Fibroblast of gingiva (primary cell): ENCODE measurements at regions not wholly inside any gene's neighbourhood (a gene's known extent, or its start where the extent isn't known, plus 50 kb on each side); places are given as distances from the start of the nearest gene placed in this dataset.
"Not testable (repeated sequence)": the region's sequence is repeated elsewhere in the genome, so short reads cannot be mapped to it uniquely, and the experiment has no call there.

ENCODE experiments used
- DNase-seq: peaks from one replicate; pipeline ENCODE4 v3.0.0-alpha.2; 2011; ENCODE audit warnings: low read depth

- peak; percentile 16 for DNase-seq
Measured at GRCh38 chr2:150135223-150135883, 352.1 kb downstream of the RND3 start.

DNA sequence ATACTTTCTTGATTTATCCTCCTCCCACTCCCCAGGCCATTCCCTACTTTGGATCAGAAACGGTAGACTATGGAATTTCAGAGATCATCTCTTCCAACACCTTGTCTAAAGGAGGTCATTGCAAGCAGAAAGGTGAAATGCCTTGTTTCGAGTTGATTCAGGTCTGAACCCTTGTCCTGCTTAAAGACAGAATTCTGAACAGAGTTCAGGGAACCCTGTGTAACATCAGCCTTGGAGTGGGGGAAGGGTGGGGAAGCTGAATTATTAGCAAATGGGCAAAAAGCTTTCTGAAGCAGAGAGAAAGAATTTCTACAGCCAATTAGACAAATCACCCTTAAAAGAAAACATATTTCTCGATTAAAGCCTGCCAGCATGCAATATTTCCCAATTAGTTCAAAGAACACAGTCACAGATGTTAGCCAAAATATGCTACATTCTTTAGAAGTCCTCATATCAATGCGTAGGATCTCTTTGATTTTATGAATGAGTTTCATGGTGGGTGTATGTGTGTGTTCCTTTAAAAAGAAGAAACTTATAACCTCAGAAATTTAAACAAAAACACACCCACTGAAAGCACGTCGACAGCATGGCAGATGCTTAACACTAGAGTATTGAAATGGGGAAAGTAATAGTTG lies 353.1 kb downstream of the RND3 start:
- DNase-seq: peak; percentile 83

- peak; percentile 74 for DNase-seq
Measured at GRCh38 chr2:150133623-150134022, 353.8 kb downstream of the RND3 start.

DNA sequence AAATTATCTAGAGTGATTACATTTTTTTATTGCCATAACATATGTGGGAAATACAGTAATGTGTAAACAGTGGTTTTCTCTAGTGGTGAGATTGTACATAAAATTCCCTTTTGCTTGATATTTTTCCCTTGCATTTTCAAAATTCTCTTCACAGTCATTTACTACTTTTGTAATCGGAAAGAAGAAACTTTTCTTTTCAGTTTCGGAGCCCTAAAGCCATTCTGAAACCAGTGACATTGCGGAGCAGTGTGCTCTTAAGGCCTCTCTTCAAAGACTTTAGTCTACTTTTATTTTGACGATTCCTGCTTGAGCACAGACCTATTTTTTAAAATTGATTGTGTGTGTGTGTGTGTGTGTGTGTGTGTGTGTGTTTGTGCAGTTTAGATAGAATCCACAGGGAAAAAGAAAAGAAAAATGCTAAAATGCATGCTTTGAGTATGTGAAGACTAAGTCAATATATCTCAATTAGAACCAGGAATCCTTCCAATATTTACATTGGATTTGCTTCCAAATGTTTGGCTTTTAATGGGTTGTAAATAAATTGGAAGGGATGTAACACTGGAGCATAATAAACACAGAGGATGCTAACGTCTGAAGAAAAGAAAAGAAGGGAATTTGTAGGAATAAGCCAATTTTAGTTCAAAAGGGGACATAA lies 357.4 kb downstream of the RND3 start:
- no peak for DNase-seq

DNA sequence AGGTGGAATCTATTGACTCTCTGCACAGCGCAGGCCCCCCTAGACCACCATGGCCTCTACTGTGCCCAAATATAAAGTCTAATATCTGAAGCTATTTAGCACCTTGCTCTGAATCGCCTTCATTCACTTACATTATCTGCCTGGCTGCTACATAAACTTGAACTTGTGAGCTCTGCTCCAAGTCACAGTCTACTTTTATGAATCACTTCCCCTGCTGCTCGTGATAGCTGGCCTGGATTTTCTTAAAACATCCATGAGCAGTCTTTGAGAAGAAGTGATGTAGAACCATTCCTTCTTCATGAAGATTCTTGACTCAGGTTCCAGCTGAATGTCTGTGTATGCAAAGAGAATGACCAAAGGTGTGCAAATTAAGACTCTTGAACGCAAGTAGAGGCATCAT lies 359.5 kb downstream of the RND3 start:
- DNase-seq: no peak

- DNase-seq: no peak
Measured at GRCh38 chr2:150127346-150127990, 360.0 kb downstream of the RND3 start.

DNA sequence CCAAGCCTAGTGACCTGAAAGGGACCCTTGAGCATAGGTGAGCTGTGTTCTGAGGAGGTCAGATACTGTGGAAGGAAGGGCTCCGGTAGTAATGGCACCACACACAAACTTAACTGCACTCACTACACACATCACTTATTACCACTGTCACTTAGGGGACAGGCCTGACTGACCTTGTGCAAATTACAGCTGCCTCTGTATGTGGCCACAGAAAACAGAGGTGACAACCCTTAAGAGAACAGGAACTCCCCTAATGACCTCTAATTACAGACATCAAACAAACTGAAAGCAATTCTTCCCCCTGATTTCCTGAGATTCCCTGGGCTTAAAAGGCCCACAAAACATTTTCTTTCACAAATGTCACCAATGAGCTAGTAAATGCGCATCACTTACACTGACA lies 360.6 kb downstream of the RND3 start:
- DNase-seq: no peak

- DNase-seq: no peak
Measured at GRCh38 chr2:150126143-150126740, 361.2 kb downstream of the RND3 start.

DNA sequence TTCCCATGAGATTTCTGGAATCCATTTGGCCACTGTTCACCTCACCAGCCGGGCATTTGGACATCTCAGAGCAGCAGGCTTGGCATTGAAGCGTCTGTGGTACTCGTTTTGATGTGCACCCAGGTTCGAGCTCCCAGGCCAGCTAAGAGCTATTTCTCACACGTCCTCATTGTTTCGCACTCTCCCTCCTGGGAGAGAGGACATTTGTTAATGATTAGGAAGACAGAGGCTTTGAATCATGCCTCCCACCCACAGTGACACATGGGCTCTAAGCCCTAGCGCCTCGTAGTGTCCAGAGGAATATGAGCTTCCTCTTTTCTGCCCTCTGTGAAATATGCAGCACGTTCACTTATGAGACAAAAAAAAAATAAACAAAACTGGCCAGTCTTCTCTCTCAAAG lies 361.8 kb downstream of the RND3 start:
- DNase-seq: peak; percentile 90

GRCh38 chr2:150125188-150125587 lies 362.3 kb downstream of the RND3 start:
- peak; percentile 65 for DNase-seq

GRCh38 chr2:150124739-150125138 lies 362.7 kb downstream of the RND3 start:
- DNase-seq: no peak

GRCh38 chr2:150122871-150123613 lies 364.4 kb downstream of the RND3 start:
- no peak for DNase-seq

- DNase-seq: no peak
Measured at GRCh38 chr2:150122156-150122555, 365.3 kb downstream of the RND3 start.

DNA sequence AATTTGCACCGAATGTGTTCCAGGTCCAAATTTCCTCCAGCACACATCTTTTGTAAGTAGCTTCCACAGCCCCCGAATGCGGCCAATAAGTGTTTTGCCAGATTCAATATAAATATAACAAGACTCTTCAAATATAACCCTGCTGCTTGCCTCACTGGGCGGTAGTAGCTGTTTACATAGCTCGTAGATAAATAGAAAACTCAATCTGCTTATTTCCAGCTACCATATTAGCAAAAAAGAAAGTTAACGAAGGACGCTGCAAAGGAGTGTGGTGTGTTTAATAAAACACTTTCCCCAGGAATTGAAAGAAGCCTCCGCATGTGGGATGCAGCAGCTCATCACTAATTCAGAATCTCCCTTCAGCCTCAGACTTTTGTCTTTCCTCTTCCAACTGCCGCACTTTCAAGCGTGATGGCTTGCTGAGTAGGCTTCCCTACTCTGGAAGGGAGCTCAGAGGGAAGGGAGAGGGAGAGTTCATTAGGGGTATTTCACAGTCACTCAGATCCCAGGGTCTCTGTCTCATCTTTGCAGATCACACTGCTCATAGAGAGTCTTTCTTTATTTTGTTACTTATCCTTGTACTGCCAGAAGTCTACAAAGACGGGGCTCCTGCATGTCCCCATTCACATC lies 367.0 kb downstream of the RND3 start:
- DNase-seq: no peak

DNA sequence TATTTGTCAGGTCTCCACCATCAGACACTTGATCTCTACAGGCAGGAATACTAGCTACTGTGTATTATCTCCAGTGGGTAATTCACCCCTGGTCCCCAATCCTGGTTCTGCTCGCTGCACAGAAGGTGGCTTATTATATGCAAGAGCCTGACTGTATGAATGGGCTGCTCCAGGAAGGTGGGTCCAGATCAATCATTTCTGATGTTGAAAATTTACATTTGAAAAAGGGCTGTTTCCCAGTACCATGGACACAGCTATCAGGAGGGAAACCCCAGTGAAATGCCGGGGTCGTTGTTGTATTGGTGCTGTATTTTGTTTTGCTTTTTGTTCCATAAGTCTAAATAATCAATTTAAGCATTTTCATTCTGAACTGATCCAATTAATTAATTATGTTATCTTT lies 367.6 kb downstream of the RND3 start:
- DNase-seq: no peak

- not testable (repeated sequence) for DNase-seq
Measured at GRCh38 chr2:150114089-150114488, 373.4 kb downstream of the RND3 start.

DNA sequence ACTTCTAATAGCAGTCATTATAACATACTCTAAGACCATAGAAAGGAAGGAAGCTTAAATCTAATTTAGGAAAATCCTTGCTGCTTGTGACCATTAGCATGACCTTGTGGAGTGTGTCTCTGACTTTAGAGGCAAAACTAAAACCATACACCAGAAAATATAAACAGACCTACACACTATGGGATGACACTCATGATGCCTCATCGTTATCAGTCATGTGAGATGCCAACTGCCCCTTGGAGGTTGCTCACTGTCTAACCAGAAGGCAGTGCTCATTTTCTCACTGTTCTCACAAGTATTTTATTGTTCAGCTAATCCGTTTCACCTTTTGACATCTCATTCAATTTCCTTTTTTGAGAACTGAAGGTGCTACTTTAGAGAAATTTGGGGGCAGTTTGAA lies 376.9 kb downstream of the RND3 start:
- no peak for DNase-seq

DNA sequence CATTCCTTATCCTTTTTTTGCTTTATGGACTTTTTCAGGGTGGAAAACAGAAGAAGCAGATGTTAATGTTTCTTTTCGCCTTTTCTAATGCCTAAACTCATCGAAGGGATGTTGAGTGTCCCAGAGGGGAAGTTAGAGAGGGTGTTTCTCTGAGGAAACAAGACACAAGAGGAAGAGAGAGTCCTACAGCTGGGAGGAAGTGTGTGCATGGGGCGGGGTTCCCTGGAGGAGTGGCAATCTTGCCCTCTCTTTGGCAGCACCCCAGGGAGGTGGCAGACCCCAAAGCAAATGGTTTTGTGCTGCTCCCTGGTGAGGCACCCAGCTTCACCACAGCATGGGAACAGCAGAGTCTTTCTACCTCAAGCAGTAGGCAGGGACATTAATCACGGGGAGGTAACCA lies 377.6 kb downstream of the RND3 start:
- DNase-seq: no peak

GRCh38 chr2:150109028-150109427 lies 378.4 kb downstream of the RND3 start:
- no peak for DNase-seq

DNA sequence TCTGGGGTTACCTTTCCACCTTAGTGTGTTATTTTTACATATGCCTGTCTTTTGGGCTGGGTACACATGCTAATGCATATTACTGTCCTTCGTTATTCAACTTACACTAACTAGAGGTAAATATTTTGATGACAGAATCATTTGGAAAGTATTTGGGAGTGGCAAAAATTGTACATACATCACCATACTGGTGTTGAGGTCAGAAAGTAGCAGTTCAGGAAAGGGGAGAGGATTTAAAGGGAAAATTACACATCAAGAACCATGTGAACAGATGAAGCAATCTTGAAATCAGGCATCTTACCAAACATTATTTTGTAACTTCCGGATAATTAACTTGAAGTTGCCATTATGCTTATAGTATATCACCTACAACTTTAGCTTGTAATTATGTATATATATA lies 379.7 kb downstream of the RND3 start:
- DNase-seq: peak; percentile 27

DNA sequence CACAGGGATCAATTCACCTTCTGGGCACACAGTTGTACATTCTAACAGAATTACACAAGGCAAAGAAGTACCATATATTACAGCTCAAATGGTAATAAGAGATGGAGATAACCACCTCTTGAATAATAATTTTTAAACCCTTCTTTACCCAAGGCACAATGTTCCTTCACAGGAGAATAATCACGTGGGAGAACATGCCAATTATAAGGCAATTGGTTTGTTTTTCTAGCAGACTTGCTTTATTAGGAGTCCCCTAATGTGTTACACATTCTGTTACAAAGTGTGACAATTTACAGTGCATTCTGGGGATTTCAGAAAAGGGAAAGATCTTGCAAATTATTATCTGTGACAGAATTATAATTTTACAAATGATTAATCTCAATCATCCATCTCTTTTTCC lies 380.3 kb downstream of the RND3 start:
- no peak for DNase-seq
